Uterus (tissue), 2 donors: ENCODE measurements at regions not wholly inside any gene's neighbourhood (a gene's known extent, or its start where the extent isn't known, plus 50 kb on each side); places are given as distances from the start of the nearest gene placed in this dataset.

Experiments
- POLR2A ChIP-seq, 2 donors: fragments of 450-650 bp; IDR thresholded peaks; one replicate each; pipeline ENCODE4 v1.6.1; 2016; ENCODE audit warnings: antibody characterized with exemption in 2 of 2, mild to moderate bottlenecking in 1 of 2, moderate library complexity in 1 of 2
- TF ChIP-seq, protein P1 (sequence below), 4 experiments: fragments of 200-600 bp in 2 of 4; fragments of 450-650 bp in 2 of 4; sonication (generic) in 2 of 4; IDR thresholded peaks; one replicate each; pipeline ENCODE4 v1.5.1; 2016 to 2019; ENCODE audit warnings: antibody characterized with exemption in 4 of 4, mild to moderate bottlenecking in 2 of 4, moderate library complexity in 1 of 4

DNA sequence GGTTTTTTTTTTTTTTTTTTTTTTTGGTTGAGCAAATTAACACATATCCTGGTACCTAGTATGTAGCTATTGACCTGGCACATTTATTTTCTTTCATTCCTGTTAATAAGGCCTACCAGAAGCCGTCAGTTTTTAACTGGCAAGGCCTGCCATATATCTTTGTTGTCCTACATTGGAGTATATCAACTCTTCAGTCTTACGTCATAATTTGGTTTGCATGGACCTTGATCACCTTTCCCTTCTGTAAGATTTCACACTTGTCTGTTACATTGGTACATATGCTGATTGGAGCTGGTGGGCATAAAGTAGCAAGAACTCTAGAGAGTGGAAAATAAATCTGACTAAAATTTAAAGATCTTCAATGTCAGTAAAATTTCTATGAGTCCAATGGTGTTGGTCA, 1658.0 kb downstream of the C4orf33 start:
- TF ChIP-seq, protein P1, sequence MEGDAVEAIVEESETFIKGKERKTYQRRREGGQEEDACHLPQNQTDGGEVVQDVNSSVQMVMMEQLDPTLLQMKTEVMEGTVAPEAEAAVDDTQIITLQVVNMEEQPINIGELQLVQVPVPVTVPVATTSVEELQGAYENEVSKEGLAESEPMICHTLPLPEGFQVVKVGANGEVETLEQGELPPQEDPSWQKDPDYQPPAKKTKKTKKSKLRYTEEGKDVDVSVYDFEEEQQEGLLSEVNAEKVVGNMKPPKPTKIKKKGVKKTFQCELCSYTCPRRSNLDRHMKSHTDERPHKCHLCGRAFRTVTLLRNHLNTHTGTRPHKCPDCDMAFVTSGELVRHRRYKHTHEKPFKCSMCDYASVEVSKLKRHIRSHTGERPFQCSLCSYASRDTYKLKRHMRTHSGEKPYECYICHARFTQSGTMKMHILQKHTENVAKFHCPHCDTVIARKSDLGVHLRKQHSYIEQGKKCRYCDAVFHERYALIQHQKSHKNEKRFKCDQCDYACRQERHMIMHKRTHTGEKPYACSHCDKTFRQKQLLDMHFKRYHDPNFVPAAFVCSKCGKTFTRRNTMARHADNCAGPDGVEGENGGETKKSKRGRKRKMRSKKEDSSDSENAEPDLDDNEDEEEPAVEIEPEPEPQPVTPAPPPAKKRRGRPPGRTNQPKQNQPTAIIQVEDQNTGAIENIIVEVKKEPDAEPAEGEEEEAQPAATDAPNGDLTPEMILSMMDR (IDR thresholded peaks at IDR 0.05): no peak
- TF ChIP-seq POLR2A (IDR thresholded peaks at IDR 0.05): no peak
